Common myeloid progenitor, CD34-positive (primary cell): ENCODE measurements at regions not wholly inside any gene's neighbourhood (a gene's known extent, or its start where the extent isn't known, plus 50 kb on each side); places are given as distances from the start of the nearest gene placed in this dataset.
A peak's percentile ranks its signal among the peaks of the same experiment; 100 is the strongest.

Experiments
- CTCF ChIA-PET: fragments of 350-600 bp; sonication (Branson Sonifier 250); formaldehyde crosslinking; loops from one replicate; lab custom pipeline; 2021; ENCODE audit warnings: antibody characterized with exemption; lab: Charles Lee
- POLR2A ChIA-PET: fragments of 350-600 bp; sonication (Branson Sonifier 250); formaldehyde crosslinking; loops from one replicate; lab custom pipeline; 2021; ENCODE audit warnings: antibody characterized with exemption; lab: Charles Lee
- DNase-seq, 3 donors: peaks; one replicate each; pipeline versions ENCODE4 v3.0.0 to v3.0.0-alpha.2; 2013
- H3K27ac ChIP-seq, 2 experiments: 1 replicate in 1 of 2; 2 replicates in 1 of 2; pipeline ENCODE4 v1.7.0; 2013; ENCODE audit warnings: inconsistent platforms in 2 of 2, low read length in 2 of 2, mild to moderate bottlenecking in 2 of 2, low read depth in 1 of 2, moderate library complexity in 1 of 2; ENCODE audit not compliant: severe bottlenecking in 2 of 2, insufficient read depth in 1 of 2, poor library complexity in 1 of 2
- H3K27me3 ChIP-seq, 5 experiments: replicated peaks in 2 of 5; 1 replicate in 3 of 5; 2 replicates in 2 of 5; pipeline versions ENCODE4 v1.6.1 to v1.7.0; 2013; ENCODE audit warnings: low read length in 4 of 5, mild to moderate bottlenecking in 2 of 5, moderate library complexity in 2 of 5, inconsistent platforms in 1 of 5; ENCODE audit not compliant: insufficient read depth in 5 of 5, control insufficient read depth in 4 of 5
- H3K36me3 ChIP-seq, 4 experiments: 1 replicate in 2 of 4; 2 replicates in 2 of 4; pipeline versions ENCODE4 v1.6.1 to v1.7.0; 2013; ENCODE audit warnings: low read length in 3 of 4, control low read depth in 1 of 4, mild to moderate bottlenecking in 1 of 4; ENCODE audit not compliant: control insufficient read depth in 4 of 4, insufficient read depth in 4 of 4
- H3K4me1 ChIP-seq, 4 experiments: 1 replicate in 3 of 4; 2 replicates in 1 of 4; pipeline versions ENCODE4 v1.6.1 to v1.7.1; 2013; ENCODE audit warnings: low read length in 3 of 4, mild to moderate bottlenecking in 3 of 4, control low read depth in 1 of 4, inconsistent platforms in 1 of 4, moderate library complexity in 1 of 4; ENCODE audit not compliant: control insufficient read depth in 4 of 4, insufficient read depth in 4 of 4; ENCODE audit errors: control extremely low read depth in 1 of 4
- H3K4me3 ChIP-seq, 7 experiments: 1 replicate in 4 of 7; 2 replicates in 3 of 7; pipeline versions ENCODE4 v1.5.1 to v1.7.0; 2013; ENCODE audit warnings: mild to moderate bottlenecking in 7 of 7, low read length in 6 of 7, moderate library complexity in 6 of 7, inconsistent platforms in 2 of 7, low read depth in 2 of 7, control low read depth in 1 of 7; ENCODE audit not compliant: insufficient read depth in 4 of 7, control insufficient read depth in 1 of 7; ENCODE audit errors: extremely low read depth in 1 of 7
- H3K9me3 ChIP-seq, 5 experiments: 1 replicate in 4 of 5; 2 replicates in 1 of 5; pipeline versions ENCODE4 v1.6.1 to v1.7.1; 2013; ENCODE audit warnings: low read length in 4 of 5, mild to moderate bottlenecking in 2 of 5, inconsistent platforms in 1 of 5, low read depth in 1 of 5, moderate library complexity in 1 of 5; ENCODE audit not compliant: control insufficient read depth in 4 of 5, insufficient read depth in 2 of 5; ENCODE audit errors: control extremely low read depth in 1 of 5
- WGBS: methylation state at CpG from one replicate; pipeline ENCODE4 v1.1.5; 2013; ENCODE audit not compliant: insufficient coverage; 5-methylcytosine and 5-hydroxymethylcytosine counted together

DNA sequence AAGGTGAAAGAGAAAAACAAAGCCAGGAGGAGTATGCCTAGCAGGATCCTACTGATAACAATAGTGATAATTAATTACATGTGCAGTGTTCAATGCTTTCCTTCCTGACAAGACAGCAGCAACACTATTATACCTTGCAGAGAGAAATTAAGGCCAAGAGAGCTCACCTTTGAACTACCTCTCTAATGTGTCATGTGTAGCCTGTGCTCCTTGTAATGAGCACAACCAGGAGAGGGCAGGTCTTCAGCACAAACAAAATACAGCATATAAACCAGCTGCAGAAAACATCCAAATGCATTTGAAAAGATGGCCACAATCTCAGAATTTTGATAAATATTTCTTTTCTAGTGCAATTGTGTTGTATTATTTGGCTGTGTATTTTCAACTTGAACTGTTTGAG, 1425.7 kb downstream of the DSC3 start:
- DNase-seq, result no peak
- Histone ChIP-seq H3K4me3 (no peak overlapping the region), H3K4me1 (no peaks in the 10 kb centered on the region), H3K9me3 (no peaks in the 10 kb centered on the region), H3K36me3 (no peaks in the 10 kb centered on the region), H3K27me3 (no peaks in the 10 kb centered on the region), H3K27ac (no peak overlapping the region)
- CTCF ChIA-PET, result no interaction called here
- POLR2A ChIA-PET, result no interaction called here

DNA sequence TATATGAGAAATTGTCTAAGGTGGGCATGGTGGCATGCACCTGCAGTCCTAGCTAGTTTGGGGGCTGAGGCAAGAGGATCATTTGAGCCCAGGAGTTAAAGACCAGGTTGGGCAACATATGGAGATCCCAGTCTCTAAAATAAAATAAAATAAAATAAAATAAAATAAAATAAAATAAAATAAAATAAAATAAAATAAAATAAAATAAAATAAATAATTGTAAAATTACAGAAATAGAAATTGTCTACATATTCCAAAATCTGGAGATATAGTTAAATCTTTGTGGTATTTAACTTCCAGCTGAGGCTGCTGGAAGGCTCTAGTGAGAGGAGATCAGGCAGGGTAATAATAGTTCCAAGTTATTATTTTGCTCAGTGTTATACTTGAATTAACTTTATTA, 1432.1 kb upstream of the CDH2 start:
- no peaks in the 10 kb centered on the region for H3K4me1 ChIP-seq
- H3K9me3 ChIP-seq, result peaks cover 0 to 12% (median 0%) of the 10 kb centered on the region in 5 experiments
- H3K36me3 ChIP-seq, result no peaks in the 10 kb centered on the region
- no peak overlapping the region for H3K27ac ChIP-seq
- POLR2A ChIA-PET, result no interaction called here
- no peaks in the 10 kb centered on the region for H3K27me3 ChIP-seq
- CTCF ChIA-PET, result no interaction called here
- H3K4me3 ChIP-seq, result no peak overlapping the region
- DNase-seq, result no peak

DNA sequence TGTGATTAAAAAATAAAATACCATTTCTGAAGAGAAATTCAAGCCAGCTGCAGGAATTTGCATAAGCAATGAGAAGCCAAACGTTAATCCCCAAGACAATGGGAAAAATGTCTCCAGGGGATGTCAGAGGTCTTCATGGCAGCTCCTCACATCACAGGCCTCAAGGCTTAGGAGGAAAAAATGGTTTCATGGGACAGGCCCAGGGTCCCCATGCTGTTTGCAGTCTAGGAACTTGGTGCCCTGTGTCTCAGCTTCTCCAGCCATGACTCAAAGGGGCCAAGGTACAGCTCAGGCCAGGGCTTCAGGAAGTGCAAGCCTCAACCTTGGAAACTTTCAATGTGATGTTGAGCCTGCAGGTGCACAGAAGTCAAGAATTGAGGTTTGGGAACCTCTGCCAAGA, 1428.4 kb upstream of the CDH2 start:
- no peaks in the 10 kb centered on the region for H3K27me3 ChIP-seq
- H3K4me3 ChIP-seq, result no peak overlapping the region
- H3K36me3 ChIP-seq, result no peaks in the 10 kb centered on the region
- no peak for DNase-seq
- H3K4me1 ChIP-seq, result no peaks in the 10 kb centered on the region
- ChIA-PET CTCF (no interaction called here), POLR2A (no interaction called here)
- 100% methylated on average over 1 of the region's 1 CpG for WGBS
- H3K9me3 ChIP-seq, result peaks cover 0 to 12% (median 0%) of the 10 kb centered on the region in 5 experiments
- no peak overlapping the region for H3K27ac ChIP-seq

DNA sequence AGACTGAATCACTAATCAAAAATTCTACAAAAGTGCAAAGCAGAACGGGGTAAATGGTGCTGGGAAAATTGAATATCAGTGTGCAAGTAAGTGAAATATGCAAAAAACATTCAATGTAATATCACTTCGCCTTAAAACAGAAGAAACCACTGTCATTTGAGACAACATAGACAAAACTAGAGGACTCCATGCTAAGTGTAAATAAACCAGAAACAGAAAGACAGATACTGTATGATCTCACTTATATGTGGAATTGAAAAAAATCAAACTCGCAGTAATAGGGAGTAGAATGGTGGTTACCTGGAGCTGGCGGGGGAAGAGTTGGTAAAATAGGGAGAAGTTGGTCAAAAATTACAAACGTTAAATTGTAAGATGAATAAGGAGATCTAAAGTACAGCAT, 1420.0 kb upstream of the CDH2 start:
- POLR2A ChIA-PET, result no interaction called here
- no peak overlapping the region for H3K27ac ChIP-seq
- peak in 2 of 3 donors; percentile 10 to 38 for DNase-seq
- WGBS, result 97% methylated on average over 3 of the region's 5 CpGs
- no peak overlapping the region for H3K4me3 ChIP-seq
- H3K4me1 ChIP-seq, result no peaks in the 10 kb centered on the region
- H3K27me3 ChIP-seq, result no peaks in the 10 kb centered on the region
- no peaks in the 10 kb centered on the region for H3K36me3 ChIP-seq
- no peaks in the 10 kb centered on the region for H3K9me3 ChIP-seq
- CTCF ChIA-PET, result no interaction called here

DNA sequence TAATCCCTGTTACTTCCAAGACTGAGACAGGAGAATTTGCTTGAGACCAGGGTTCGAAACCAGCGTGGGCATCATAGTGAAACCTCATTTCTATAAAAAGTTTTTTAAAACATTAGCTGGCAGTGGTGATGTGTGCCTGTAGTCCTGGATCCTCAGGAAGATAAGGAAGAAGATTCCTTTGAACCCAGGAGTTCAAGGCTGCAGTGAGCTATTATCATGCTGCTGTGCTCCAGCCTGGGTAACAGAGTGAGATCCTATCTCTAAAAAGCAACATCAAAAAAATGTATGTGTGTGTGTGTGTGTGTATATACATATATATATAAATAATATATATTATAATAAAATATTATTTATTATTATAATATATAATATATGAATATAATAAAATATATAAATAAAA, 1417.6 kb upstream of the CDH2 start:
- Histone ChIP-seq H3K9me3 (no peaks in the 10 kb centered on the region), H3K27ac (no peak overlapping the region), H3K36me3 (no peaks in the 10 kb centered on the region), H3K4me3 (no peak overlapping the region), H3K27me3 (no peaks in the 10 kb centered on the region), H3K4me1 (no peaks in the 10 kb centered on the region)
- POLR2A ChIA-PET, result no interaction called here
- peak in 2 of 3 donors; percentile 40 to 55 for DNase-seq
- CTCF ChIA-PET, result no interaction called here
- no CpG with 5 or more reads among the region's 2 CpGs for WGBS

DNA sequence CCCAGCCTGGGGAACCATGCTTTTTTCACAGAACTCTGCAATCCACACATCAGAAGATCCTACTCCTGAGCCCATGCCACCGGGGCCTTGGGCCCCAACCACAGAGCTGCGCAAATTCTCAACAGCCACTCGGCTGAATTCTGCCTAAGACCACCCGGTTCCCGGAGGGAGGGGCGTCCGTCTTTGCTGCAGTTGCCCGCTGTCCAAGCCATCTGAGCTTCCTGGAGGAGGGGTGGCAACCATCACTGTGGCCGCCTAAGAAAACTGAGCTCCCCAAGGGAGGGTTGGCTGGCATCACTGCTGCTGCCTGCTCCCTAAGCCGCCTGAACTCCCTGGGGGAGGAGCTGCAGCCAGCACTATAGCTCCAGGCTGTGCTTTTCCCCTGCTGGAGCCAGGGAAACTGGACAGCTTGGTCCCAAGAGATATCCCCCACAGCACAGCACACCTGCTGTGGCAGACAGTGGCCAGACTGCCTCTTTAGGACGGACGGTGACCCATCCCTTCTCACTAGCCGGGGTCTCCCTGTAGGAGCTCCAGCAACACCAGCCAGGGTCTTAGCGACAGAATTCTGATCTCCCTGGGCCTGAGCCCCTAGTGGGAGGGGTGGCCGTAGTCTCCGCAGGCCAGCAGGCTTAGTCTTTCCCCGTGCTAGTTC, 1411.6 kb upstream of the CDH2 start:
- ChIA-PET CTCF (no interaction called here), POLR2A (no interaction called here)
- Histone ChIP-seq H3K4me3 (no peak overlapping the region), H3K27ac (no peak overlapping the region), H3K4me1 (no peaks in the 10 kb centered on the region), H3K36me3 (no peaks in the 10 kb centered on the region), H3K27me3 (no peaks in the 10 kb centered on the region), H3K9me3 (no peaks in the 10 kb centered on the region)
- 96% methylated on average over 17 of the region's 17 CpGs for WGBS
- no peak for DNase-seq

DNA sequence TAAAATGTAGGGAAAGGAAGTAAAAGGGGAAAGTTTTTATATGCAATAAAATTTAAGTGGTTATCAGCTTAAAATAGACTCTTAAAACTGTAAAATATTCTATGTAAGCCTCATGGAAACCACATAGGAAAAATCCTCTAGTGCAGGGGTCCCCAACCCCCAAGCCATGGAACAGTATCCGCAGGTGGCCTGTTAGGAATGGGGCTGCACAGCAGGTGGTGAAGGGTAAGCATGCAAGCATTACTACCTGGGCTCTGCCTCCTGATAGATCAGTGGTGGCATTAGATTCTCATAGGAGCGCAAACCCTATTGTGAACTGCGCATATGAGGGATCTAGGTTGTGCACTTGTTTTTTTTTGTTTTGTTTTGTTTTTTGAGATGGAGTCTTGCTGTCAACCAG, 1409.3 kb upstream of the CDH2 start:
- ChIA-PET CTCF (no interaction called here), POLR2A (interaction anchor here (0.6 kb wide), 1 partner anchor 71 kb away, joined by 3 read pairs; no protein-coding TSS in a partner anchor)
- WGBS, result 100% methylated on average over 2 of the region's 3 CpGs
- DNase-seq, result no peak
- Histone ChIP-seq H3K9me3 (no peaks in the 10 kb centered on the region), H3K27me3 (no peaks in the 10 kb centered on the region), H3K4me1 (no peaks in the 10 kb centered on the region), H3K36me3 (no peaks in the 10 kb centered on the region), H3K27ac (no peak overlapping the region), H3K4me3 (no peak overlapping the region)
